Liver (tissue), 8 donors: ENCODE measurements at regions not wholly inside any gene's neighbourhood (a gene's known extent, or its start where the extent isn't known, plus 50 kb on each side); places are given as distances from the start of the nearest gene placed in this dataset.

Experiments
- DNase-seq: peaks from one replicate; pipeline ENCODE4 v3.0.0-alpha.2; 2017; ENCODE audit warnings: low spot score
- H3K27ac ChIP-seq, 2 donors: one replicate each; pipeline ENCODE4 v1.7.0; 2013; ENCODE audit warnings: inconsistent platforms in 2 of 2, low read length in 2 of 2, control low read depth in 1 of 2, low read depth in 1 of 2, mild to moderate bottlenecking in 1 of 2
- H3K27me3 ChIP-seq, 4 donors: one replicate each; pipeline versions ENCODE4 v1.6.1 to v1.7.0; 2013; ENCODE audit warnings: low read length in 3 of 4, inconsistent platforms in 1 of 4, mild to moderate bottlenecking in 1 of 4, moderate library complexity in 1 of 4; ENCODE audit not compliant: control insufficient read depth in 4 of 4, insufficient read depth in 4 of 4
- H3K36me3 ChIP-seq, 4 donors: one replicate each; pipeline versions ENCODE4 v1.6.1 to v1.7.0; 2013; ENCODE audit warnings: low read length in 3 of 4, mild to moderate bottlenecking in 3 of 4, low read depth in 1 of 4, moderate library complexity in 1 of 4; ENCODE audit not compliant: control insufficient read depth in 4 of 4, insufficient read depth in 3 of 4
- H3K4me1 ChIP-seq, 4 donors: one replicate each; pipeline versions ENCODE4 v1.6.1 to v1.7.0; 2013; ENCODE audit warnings: low read length in 3 of 4, mild to moderate bottlenecking in 3 of 4, moderate library complexity in 1 of 4; ENCODE audit not compliant: control insufficient read depth in 4 of 4, insufficient read depth in 4 of 4
- H3K4me3 ChIP-seq, 3 donors: one replicate each; pipeline versions ENCODE4 v1.6.1 to v1.7.0; 2013; ENCODE audit warnings: low read length in 3 of 3, control low read depth in 1 of 3, low read depth in 1 of 3, mild to moderate bottlenecking in 1 of 3
- H3K9ac ChIP-seq, 2 donors: one replicate each; pipeline ENCODE4 v1.7.0; 2013; ENCODE audit warnings: low read length in 2 of 2, mild to moderate bottlenecking in 2 of 2, moderate library complexity in 2 of 2, control low read depth in 1 of 2, low read depth in 1 of 2
- H3K9me3 ChIP-seq, 4 donors: one replicate each; pipeline versions ENCODE4 v1.6.1 to v1.7.0; 2013; ENCODE audit warnings: low read length in 3 of 4; ENCODE audit not compliant: control insufficient read depth in 4 of 4
- EGR1 ChIP-seq, 2 donors: IDR thresholded peaks; 2 replicates each; pipeline ENCODE4 v1.6.1; 2016 to 2018; ENCODE audit warnings: antibody characterized with exemption in 2 of 2, low read depth in 2 of 2
- FOXA1 ChIP-seq: IDR thresholded peaks from 2 replicates; pipeline ENCODE4 v1.6.1; 2016; ENCODE audit warnings: antibody characterized with exemption
- FOXA2 ChIP-seq: IDR thresholded peaks from 2 replicates; pipeline ENCODE4 v1.6.1; 2016; ENCODE audit warnings: antibody characterized with exemption
- GABPA ChIP-seq, 2 donors: IDR thresholded peaks in 1 of 2; conservative IDR thresholded peaks in 1 of 2; 2 replicates each; pipeline ENCODE4 v1.6.1; 2016; ENCODE audit warnings: antibody characterized with exemption in 2 of 2, mild to moderate bottlenecking in 1 of 2, moderate library complexity in 1 of 2
- HNF4A ChIP-seq, 2 donors: conservative IDR thresholded peaks; 2 replicates each; pipeline ENCODE4 v1.6.1; 2016; ENCODE audit warnings: antibody characterized with exemption in 2 of 2, mild to moderate bottlenecking in 2 of 2
- HNF4G ChIP-seq: IDR thresholded peaks from 2 replicates; pipeline ENCODE4 v1.6.1; 2016; ENCODE audit warnings: antibody characterized with exemption
- JUND ChIP-seq, 2 donors: IDR thresholded peaks; 2 replicates each; pipeline ENCODE4 v1.6.1; 2016; ENCODE audit warnings: antibody characterized with exemption in 2 of 2
- NR2F2 ChIP-seq: IDR thresholded peaks from 2 replicates; pipeline ENCODE4 v1.6.1; 2016; ENCODE audit warnings: antibody characterized with exemption
- RAD21 ChIP-seq, 2 donors: IDR thresholded peaks; 2 replicates each; pipeline ENCODE4 v1.6.1; 2016; ENCODE audit warnings: antibody characterized with exemption in 2 of 2, mild to moderate bottlenecking in 2 of 2
- RXRA ChIP-seq, 2 donors: IDR thresholded peaks; 2 replicates each; pipeline ENCODE4 v1.6.1; 2017 to 2018; ENCODE audit warnings: antibody characterized with exemption in 2 of 2, mild to moderate bottlenecking in 1 of 2
- SP1 ChIP-seq: IDR thresholded peaks from 2 replicates; pipeline ENCODE4 v1.6.1; 2018; ENCODE audit warnings: antibody characterized with exemption, mild to moderate bottlenecking
- TAF1 ChIP-seq: conservative IDR thresholded peaks from 2 replicates; pipeline ENCODE4 v1.6.1; 2016; ENCODE audit warnings: antibody characterized with exemption, mild to moderate bottlenecking
- YY1 ChIP-seq: IDR thresholded peaks from 2 replicates; pipeline ENCODE4 v1.6.1; 2016; ENCODE audit warnings: antibody characterized with exemption, mild to moderate bottlenecking
- WGBS: extraction: QIAGEN DNeasy Blood & Tissue Kit; methylation state at CpG from one replicate; pipeline ENCODE4 v1.1.7; 2013; 5-methylcytosine and 5-hydroxymethylcytosine counted together
- TF ChIP-seq, protein P1 (sequence below): IDR thresholded peaks from 2 replicates; pipeline ENCODE4 v1.6.1; 2016; ENCODE audit warnings: antibody characterized with exemption
- TF ChIP-seq, protein P2 (sequence below): fragments of 150-350 bp; IDR thresholded peaks from 2 replicates; pipeline ENCODE4 v1.5.1; 2017; ENCODE audit warnings: improper control_type of control experiment, low read depth, low read length; ENCODE audit not compliant: missing input control
- TF ChIP-seq, protein P3 (sequence below): IDR thresholded peaks from 2 replicates; pipeline ENCODE4 v1.6.1; 2016; ENCODE audit warnings: antibody characterized with exemption
- TF ChIP-seq, protein P4 (sequence below): IDR thresholded peaks from 2 replicates; pipeline ENCODE4 v1.6.1; 2016; ENCODE audit warnings: antibody characterized with exemption, mild to moderate bottlenecking
- TF ChIP-seq, protein P5 (sequence below): IDR thresholded peaks from 2 replicates; pipeline ENCODE4 v1.6.1; 2016; ENCODE audit warnings: antibody characterized with exemption
- donor health status: healthy.
- donor health status: healthy.
- donor health status: healthy.
- donor health status: healthy.
- donor health status: healthy.

DNA sequence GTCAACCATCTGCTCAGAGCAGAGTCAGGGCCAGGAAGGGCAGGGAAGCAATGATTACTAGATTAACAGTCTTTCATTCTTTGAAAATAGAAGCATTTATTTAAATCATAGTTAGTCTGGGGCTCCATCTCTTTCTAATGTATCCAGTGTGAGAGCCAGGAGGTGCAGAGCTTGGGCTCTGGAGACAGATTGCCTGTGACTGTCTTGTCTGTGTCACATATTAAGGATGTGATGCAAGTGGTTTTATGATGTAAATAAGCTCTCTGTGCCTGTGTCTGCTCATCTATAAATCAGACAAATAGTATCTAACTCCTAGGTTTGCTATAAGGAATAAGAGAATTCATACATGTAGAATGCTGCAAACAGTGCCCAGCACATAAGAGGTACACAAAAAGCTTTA lies 104.9 kb upstream of the TANK start (continued):
- no peak for TF ChIP-seq HNF4A (conservative IDR thresholded peaks at IDR 0.05)

DNA sequence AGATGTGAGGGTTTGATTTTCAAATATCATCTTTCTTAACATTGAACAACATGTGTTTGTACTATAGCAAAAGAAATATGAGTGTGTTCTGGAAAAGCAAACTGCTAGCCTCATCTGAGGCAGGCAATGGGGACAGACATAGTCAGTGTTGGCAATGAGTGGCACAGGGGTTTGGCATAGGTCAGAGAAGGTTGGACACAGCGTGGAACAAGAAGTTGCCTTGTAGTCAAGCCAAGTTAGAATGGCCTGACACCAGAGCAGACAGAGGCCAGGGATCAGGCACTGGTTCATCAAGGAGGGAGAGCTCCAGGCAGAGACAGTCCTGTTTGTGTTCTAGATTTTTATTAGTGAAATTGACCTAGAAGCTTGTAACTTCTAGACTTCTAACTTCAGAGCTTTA lies 100.8 kb upstream of the TANK start:
- Histone ChIP-seq H3K4me1 (peaks cover 0 to 6% (median 0%) of the 10 kb centered on the region in 4 donors), H3K27me3 (no peaks in the 10 kb centered on the region), H3K27ac (no peak overlapping the region), H3K9me3 (no peaks in the 10 kb centered on the region), H3K4me3 (no peak overlapping the region), H3K9ac (no peak overlapping the region), H3K36me3 (no peaks in the 10 kb centered on the region)
- WGBS, result 70% methylated on average over 1 of the region's 1 CpG
- TF ChIP-seq TAF1 (no peak), FOXA1 (no peak), SP1 (no peak), GABPA (IDR thresholded peaks at IDR 0.05 in 1 of 2, conservative IDR thresholded peaks at IDR 0.05 in 1 of 2) (no peak), HNF4A (conservative IDR thresholded peaks at IDR 0.05) (no peak), RAD21 (IDR thresholded peaks at IDR 0.05) (no peak), EGR1 (IDR thresholded peaks at IDR 0.05; ENCODE audit: low read depth in 2 of 2) (no peak)
- TF ChIP-seq, protein P1, sequence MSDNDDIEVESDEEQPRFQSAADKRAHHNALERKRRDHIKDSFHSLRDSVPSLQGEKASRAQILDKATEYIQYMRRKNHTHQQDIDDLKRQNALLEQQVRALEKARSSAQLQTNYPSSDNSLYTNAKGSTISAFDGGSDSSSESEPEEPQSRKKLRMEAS, result no peak
- DNase-seq, result no peak

DNA sequence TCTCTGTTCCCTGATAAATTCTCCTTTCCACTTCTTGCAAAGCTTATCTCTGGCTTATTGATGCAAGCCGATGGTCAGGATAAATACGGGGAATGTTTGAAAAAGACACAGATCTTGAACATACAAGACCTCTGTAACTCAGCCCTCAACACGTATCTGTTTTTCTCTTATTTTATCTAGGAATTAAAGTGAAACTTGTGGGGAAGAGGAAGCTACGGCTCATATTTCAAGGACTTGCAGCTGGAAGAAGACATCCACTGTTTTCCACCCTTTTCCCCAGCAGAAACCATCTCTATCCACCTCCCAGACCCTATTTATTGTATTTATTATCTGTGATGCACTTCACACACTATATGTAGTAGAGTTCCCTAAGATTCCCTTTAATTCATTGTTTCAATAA lies 98.4 kb upstream of the TANK start:
- Histone ChIP-seq H3K9me3 (no peaks in the 10 kb centered on the region), H3K27me3 (no peaks in the 10 kb centered on the region), H3K9ac (no peak overlapping the region), H3K36me3 (no peaks in the 10 kb centered on the region), H3K4me1 (peaks cover 0 to 6% (median 0%) of the 10 kb centered on the region in 4 donors), H3K27ac (no peak overlapping the region), H3K4me3 (no peak overlapping the region)
- no peak for DNase-seq
- TF ChIP-seq, protein P1, result no peak
- TF ChIP-seq NR2F2 (no peak), GABPA (IDR thresholded peaks at IDR 0.05 in 1 of 2, conservative IDR thresholded peaks at IDR 0.05 in 1 of 2) (no peak), RAD21 (IDR thresholded peaks at IDR 0.05) (no peak), FOXA1 (no peak), RXRA (IDR thresholded peaks at IDR 0.05) (no peak), HNF4G (no peak), JUND (IDR thresholded peaks at IDR 0.05) (no peak), TAF1 (no peak), HNF4A (conservative IDR thresholded peaks at IDR 0.05) (no peak), FOXA2 (no peak), SP1 (no peak), EGR1 (IDR thresholded peaks at IDR 0.05; ENCODE audit: low read depth in 2 of 2) (no peak), YY1 (no peak)
- TF ChIP-seq, protein P2, sequence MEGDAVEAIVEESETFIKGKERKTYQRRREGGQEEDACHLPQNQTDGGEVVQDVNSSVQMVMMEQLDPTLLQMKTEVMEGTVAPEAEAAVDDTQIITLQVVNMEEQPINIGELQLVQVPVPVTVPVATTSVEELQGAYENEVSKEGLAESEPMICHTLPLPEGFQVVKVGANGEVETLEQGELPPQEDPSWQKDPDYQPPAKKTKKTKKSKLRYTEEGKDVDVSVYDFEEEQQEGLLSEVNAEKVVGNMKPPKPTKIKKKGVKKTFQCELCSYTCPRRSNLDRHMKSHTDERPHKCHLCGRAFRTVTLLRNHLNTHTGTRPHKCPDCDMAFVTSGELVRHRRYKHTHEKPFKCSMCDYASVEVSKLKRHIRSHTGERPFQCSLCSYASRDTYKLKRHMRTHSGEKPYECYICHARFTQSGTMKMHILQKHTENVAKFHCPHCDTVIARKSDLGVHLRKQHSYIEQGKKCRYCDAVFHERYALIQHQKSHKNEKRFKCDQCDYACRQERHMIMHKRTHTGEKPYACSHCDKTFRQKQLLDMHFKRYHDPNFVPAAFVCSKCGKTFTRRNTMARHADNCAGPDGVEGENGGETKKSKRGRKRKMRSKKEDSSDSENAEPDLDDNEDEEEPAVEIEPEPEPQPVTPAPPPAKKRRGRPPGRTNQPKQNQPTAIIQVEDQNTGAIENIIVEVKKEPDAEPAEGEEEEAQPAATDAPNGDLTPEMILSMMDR, result no peak
- TF ChIP-seq, protein P3, sequence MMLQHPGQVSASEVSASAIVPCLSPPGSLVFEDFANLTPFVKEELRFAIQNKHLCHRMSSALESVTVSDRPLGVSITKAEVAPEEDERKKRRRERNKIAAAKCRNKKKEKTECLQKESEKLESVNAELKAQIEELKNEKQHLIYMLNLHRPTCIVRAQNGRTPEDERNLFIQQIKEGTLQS, result no peak
- TF ChIP-seq, protein P4, sequence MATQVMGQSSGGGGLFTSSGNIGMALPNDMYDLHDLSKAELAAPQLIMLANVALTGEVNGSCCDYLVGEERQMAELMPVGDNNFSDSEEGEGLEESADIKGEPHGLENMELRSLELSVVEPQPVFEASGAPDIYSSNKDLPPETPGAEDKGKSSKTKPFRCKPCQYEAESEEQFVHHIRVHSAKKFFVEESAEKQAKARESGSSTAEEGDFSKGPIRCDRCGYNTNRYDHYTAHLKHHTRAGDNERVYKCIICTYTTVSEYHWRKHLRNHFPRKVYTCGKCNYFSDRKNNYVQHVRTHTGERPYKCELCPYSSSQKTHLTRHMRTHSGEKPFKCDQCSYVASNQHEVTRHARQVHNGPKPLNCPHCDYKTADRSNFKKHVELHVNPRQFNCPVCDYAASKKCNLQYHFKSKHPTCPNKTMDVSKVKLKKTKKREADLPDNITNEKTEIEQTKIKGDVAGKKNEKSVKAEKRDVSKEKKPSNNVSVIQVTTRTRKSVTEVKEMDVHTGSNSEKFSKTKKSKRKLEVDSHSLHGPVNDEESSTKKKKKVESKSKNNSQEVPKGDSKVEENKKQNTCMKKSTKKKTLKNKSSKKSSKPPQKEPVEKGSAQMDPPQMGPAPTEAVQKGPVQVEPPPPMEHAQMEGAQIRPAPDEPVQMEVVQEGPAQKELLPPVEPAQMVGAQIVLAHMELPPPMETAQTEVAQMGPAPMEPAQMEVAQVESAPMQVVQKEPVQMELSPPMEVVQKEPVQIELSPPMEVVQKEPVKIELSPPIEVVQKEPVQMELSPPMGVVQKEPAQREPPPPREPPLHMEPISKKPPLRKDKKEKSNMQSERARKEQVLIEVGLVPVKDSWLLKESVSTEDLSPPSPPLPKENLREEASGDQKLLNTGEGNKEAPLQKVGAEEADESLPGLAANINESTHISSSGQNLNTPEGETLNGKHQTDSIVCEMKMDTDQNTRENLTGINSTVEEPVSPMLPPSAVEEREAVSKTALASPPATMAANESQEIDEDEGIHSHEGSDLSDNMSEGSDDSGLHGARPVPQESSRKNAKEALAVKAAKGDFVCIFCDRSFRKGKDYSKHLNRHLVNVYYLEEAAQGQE, result no peak
- TF ChIP-seq, protein P5, sequence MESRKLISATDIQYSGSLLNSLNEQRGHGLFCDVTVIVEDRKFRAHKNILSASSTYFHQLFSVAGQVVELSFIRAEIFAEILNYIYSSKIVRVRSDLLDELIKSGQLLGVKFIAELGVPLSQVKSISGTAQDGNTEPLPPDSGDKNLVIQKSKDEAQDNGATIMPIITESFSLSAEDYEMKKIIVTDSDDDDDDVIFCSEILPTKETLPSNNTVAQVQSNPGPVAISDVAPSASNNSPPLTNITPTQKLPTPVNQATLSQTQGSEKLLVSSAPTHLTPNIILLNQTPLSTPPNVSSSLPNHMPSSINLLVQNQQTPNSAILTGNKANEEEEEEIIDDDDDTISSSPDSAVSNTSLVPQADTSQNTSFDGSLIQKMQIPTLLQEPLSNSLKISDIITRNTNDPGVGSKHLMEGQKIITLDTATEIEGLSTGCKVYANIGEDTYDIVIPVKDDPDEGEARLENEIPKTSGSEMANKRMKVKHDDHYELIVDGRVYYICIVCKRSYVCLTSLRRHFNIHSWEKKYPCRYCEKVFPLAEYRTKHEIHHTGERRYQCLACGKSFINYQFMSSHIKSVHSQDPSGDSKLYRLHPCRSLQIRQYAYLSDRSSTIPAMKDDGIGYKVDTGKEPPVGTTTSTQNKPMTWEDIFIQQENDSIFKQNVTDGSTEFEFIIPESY, result no peak
- WGBS, result 76% methylated on average over 4 of the region's 4 CpGs
